ENCODE measurements at regions not wholly inside any gene's neighbourhood (a gene's known extent, or its start where the extent isn't known, plus 50 kb on each side); places are given as distances from the start of the nearest gene placed in this dataset.

- DNase-seq (ENCODE audit: low spot score) = no peak
These were observed 218.2 kb upstream of the FMR1 start for GRCh38 chrX:147693511-147693910.

- DNase-seq (ENCODE audit: low spot score) = no peak
These were observed 212.7 kb upstream of the FMR1 start for GRCh38 chrX:147699061-147699460.

- DNase-seq (ENCODE audit: low spot score) = no peak
These were observed 201.4 kb upstream of the FMR1 start for GRCh38 chrX:147710301-147710700.

- DNase-seq (ENCODE audit: low spot score) = no peak
These were observed 178.3 kb upstream of the FMR1 start for GRCh38 chrX:147733369-147733768.

GRCh38 chrX:147735364-147735763 is 176.4 kb upstream of the FMR1 start:
- no peak for DNase-seq (ENCODE audit: low spot score)

GRCh38 chrX:147736045-147736444 is 175.7 kb upstream of the FMR1 start:
- no peak for DNase-seq (ENCODE audit: low spot score)

- DNase-seq (ENCODE audit: low spot score) = no peak
These were observed 174.0 kb upstream of the FMR1 start for GRCh38 chrX:147737690-147738089.

GRCh38 chrX:147738265-147738664 is 173.5 kb upstream of the FMR1 start:
- DNase-seq (ENCODE audit: low spot score) = no peak

GRCh38 chrX:147739196-147739595 is 172.5 kb upstream of the FMR1 start:
- no peak for DNase-seq (ENCODE audit: low spot score)

GRCh38 chrX:147741776-147742175 is 169.9 kb upstream of the FMR1 start:
- DNase-seq (ENCODE audit: low spot score) = no peak

GRCh38 chrX:147749308-147749707 is 162.4 kb upstream of the FMR1 start:
- no peak for DNase-seq (ENCODE audit: low spot score)

- DNase-seq (ENCODE audit: low spot score) = no peak
These were observed 154.0 kb upstream of the FMR1 start for GRCh38 chrX:147757750-147758149.

- no peak for DNase-seq (ENCODE audit: low spot score)
These were observed 148.6 kb upstream of the FMR1 start for GRCh38 chrX:147763131-147763530.

- no peak for DNase-seq (ENCODE audit: low spot score)
These were observed 146.9 kb upstream of the FMR1 start for GRCh38 chrX:147764868-147765267.

- DNase-seq (ENCODE audit: low spot score) = no peak
These were observed 140.9 kb upstream of the FMR1 start for GRCh38 chrX:147770858-147771257.

GRCh38 chrX:147776988-147777387 is 134.7 kb upstream of the FMR1 start:
- DNase-seq (ENCODE audit: low spot score) = no peak

GRCh38 chrX:147779173-147779572 is 132.5 kb upstream of the FMR1 start:
- DNase-seq (ENCODE audit: low spot score) = no peak

GRCh38 chrX:147781844-147782243 is 129.9 kb upstream of the FMR1 start:
- DNase-seq (ENCODE audit: low spot score) = no peak

GRCh38 chrX:147788641-147789350 is 122.9 kb upstream of the FMR1 start:
- DNase-seq (ENCODE audit: low spot score) = no peak

GRCh38 chrX:147800663-147801062 is 111.1 kb upstream of the FMR1 start:
- DNase-seq (ENCODE audit: low spot score) = no peak

- peak; percentile 41 for DNase-seq (ENCODE audit: low spot score)
These were observed 107.8 kb upstream of the FMR1 start for GRCh38 chrX:147803948-147804347.

- no peak for DNase-seq (ENCODE audit: low spot score)
These were observed 99.9 kb upstream of the FMR1 start for GRCh38 chrX:147811803-147812202.

- DNase-seq (ENCODE audit: low spot score) = no peak
These were observed 84.6 kb upstream of the FMR1 start for GRCh38 chrX:147827070-147827469.

- no peak for DNase-seq (ENCODE audit: low spot score)
These were observed 83.0 kb upstream of the FMR1 start for GRCh38 chrX:147828719-147829118.

Data from HT-29 (cell line).